ENCODE measurements at regions not wholly inside any gene's neighbourhood (a gene's known extent, or its start where the extent isn't known, plus 50 kb on each side); places are given as distances from the start of the nearest gene placed in this dataset.
"Not testable (repeated sequence)": the region's sequence is repeated elsewhere in the genome, so short reads cannot be mapped to it uniquely, and the experiment has no call there.

- DNase-seq: no peak
These were observed 183.8 kb upstream of the EYA4 start for GRCh38 chr6:133057352-133057751.

- no peak for DNase-seq
These were observed 179.1 kb upstream of the EYA4 start for GRCh38 chr6:133062077-133062476.

- no peak for DNase-seq
These were observed 178.4 kb upstream of the EYA4 start for GRCh38 chr6:133062696-133063306.

- no peak for DNase-seq
These were observed 173.2 kb upstream of the EYA4 start for GRCh38 chr6:133067960-133068359.

- DNase-seq: no peak
These were observed 170.6 kb upstream of the EYA4 start for GRCh38 chr6:133070410-133071043.

GRCh38 chr6:133079901-133080300, 161.3 kb upstream of the EYA4 start:
- DNase-seq: no peak

GRCh38 chr6:133083248-133083967, 157.7 kb upstream of the EYA4 start:
- DNase-seq: no peak

- no peak for DNase-seq
These were observed 155.7 kb upstream of the EYA4 start for GRCh38 chr6:133085471-133085870.

GRCh38 chr6:133085896-133086295, 155.3 kb upstream of the EYA4 start:
- no peak for DNase-seq

- DNase-seq: no peak
These were observed 152.0 kb upstream of the EYA4 start for GRCh38 chr6:133088931-133089695.

- DNase-seq: no peak
These were observed 149.0 kb upstream of the EYA4 start for GRCh38 chr6:133092199-133092598.

GRCh38 chr6:133092771-133093170, 148.4 kb upstream of the EYA4 start:
- no peak for DNase-seq

GRCh38 chr6:133093211-133093610, 147.9 kb upstream of the EYA4 start:
- not testable (repeated sequence) for DNase-seq

GRCh38 chr6:133093956-133094355, 147.2 kb upstream of the EYA4 start:
- DNase-seq: no peak

- DNase-seq: no peak
These were observed 143.9 kb upstream of the EYA4 start for GRCh38 chr6:133097208-133097607.

GRCh38 chr6:133099573-133099972, 141.6 kb upstream of the EYA4 start:
- DNase-seq: no peak

- no peak for DNase-seq
These were observed 140.3 kb upstream of the EYA4 start for GRCh38 chr6:133100865-133101264.

- no peak for DNase-seq
These were observed 139.4 kb upstream of the EYA4 start for GRCh38 chr6:133101790-133102189.

GRCh38 chr6:133106934-133107333, 134.2 kb upstream of the EYA4 start:
- no peak for DNase-seq

GRCh38 chr6:133108419-133108818, 132.7 kb upstream of the EYA4 start:
- no peak for DNase-seq

- no peak for DNase-seq
These were observed 126.2 kb upstream of the EYA4 start for GRCh38 chr6:133114973-133115372.

- DNase-seq: no peak
These were observed 125.2 kb upstream of the EYA4 start for GRCh38 chr6:133115946-133116345.

GRCh38 chr6:133128191-133128590, 113.0 kb upstream of the EYA4 start:
- DNase-seq: no peak

GRCh38 chr6:133129556-133129955, 111.6 kb upstream of the EYA4 start:
- no peak for DNase-seq

Measured in NCI-H187 treated with DMSO at 0.1 percent for 48 hours (cell line).